NCI-H345 (cell line): ENCODE measurements at regions not wholly inside any gene's neighbourhood (a gene's known extent, or its start where the extent isn't known, plus 50 kb on each side); places are given as distances from the start of the nearest gene placed in this dataset.
A peak's percentile ranks its signal among the peaks of the same experiment; 100 is the strongest.

Experiments used
- DNase-seq: peaks from one replicate; lab custom pipeline; 2025; lab: John Stamatoyannopoulos, UW

DNA sequence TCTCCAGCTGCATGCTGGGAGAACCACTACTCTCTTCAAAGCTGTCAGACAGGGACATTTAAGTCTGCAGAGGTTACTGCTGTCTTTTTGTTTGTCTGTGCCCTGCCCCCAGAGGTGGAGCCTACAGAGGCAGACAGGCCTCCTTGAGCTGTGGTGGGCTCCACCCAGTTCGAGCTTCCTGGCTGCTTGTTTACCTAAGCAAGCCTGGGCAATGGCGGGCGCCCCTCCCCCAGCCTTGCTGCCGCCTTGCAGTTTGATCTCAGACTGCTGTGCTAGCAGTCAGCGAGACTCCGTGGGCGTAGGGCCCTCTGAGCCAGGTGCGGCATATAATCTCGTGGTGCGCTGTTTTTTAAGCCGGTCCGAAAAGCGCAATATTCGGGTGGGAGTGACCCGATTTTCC, 215.0 kb downstream of the STIM2 start:
- DNase-seq: peak; percentile 81

DNA sequence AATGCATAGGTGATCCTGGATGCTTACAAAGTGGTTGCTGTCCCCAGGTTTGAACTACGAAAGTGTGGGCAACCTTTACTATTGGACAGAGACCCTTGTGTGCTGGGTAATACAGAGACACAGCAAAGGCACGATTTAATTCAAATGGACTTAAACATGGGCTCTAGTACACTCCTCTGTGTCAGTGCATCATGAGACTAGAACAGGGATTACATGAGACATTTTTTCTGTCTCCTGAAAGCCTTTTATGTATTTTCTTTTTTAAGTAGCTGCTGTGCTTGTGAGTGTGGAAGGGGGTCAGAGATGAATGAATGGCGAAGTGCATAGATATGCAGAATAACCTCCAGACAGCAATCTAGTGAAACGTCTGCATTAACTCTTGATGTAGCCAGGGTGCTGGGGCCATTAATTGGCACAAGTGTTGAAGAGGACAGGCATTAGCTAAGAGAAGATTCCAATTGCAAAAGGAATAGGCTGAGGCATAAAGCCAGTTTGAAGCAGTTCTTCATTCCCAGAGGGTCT, 218.4 kb downstream of the STIM2 start:
- no peak for DNase-seq

DNA sequence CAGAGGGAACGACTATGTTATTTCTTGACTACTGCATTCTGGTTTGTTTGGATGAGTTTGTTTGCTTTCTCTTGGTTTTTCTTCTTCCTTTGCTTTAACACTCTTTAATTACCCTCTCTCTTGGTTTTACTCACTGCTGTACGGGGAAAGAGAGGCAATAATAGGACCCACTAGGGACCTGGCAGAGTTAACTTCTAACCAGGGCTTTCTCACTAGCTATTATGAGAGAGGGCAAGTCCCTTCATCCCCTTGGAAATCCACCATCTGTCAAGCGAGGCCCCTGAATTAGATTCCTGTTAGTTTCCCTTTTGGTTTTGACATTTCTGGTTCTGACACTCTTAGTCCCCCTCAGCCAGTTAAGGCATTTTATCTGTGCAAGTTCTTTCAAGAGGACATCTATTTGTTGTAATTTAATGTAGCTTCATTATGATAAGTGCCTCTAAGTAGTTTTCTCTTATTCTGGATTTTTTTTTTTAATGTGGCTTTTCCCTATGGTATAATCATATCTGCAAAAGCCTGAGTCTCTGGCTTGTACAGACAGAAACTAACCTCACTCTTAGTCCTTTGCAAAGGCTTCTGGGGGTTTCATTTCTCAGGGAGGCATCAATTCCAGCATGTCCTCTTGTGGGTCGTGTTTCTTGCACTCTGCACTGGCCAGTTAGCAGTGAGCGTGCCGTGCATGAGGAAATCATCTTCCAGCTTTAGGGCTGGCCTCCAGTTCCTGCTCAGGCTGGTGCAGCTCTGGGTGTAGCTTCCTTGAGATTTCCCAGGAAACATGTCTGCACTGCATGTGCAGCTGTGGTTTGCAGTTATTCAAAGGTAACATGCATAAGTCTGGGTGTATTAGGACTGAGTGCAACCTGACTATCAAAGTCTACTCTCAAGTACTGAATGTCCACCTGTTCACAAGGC, 221.3 kb downstream of the STIM2 start:
- no peak for DNase-seq

DNA sequence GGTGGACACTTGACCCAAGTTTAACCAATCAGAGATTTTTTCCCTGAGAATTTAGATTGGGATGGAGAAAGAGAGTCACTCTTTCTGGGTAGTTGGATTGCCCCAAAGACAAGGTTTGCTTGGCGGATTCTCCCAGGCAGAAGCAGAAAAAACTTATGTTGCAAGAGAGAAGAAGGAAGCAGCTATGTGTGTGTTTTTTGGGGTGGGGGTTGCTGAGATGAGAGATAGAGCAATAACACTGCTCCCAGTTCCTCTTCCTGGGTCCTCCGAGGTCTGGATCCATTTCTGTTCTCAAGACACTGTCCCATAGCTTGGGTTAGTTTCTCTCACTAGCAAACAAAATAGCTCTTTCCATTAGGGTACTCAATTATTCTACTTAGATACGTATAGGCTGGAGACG, 222.1 kb downstream of the STIM2 start:
- DNase-seq: no peak

DNA sequence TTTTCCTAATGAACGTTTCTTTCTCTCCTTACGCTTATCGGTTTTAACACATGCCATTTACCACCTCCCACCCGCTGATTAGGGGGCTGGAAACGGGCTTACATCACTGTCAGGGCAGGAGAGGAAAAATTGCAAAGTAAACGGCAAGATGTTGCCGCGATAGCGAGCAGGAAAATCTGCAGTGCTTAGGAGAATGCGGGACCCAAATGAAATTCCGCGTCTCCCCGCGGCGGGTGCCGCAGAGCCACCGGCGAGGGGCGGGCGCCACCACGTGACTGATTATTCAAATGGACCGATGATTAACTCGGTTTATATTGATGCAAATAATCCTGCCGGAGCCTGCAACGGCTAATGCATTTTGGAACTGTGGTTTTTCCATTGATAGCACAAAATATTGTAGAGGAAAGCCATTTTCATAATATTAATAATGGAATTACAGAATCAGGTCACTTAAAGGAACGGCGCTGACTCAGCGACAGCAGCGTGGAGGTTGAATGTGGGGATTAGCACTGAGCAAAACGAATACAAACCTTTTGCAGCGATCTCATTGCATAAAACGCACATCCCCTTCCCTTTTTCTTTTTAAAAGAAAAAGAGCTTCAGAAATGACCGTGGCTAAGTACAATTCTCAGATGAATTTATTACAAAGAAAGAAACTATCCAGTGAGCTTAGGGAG, 224.2 kb downstream of the STIM2 start:
- peak; percentile 57 for DNase-seq

DNA sequence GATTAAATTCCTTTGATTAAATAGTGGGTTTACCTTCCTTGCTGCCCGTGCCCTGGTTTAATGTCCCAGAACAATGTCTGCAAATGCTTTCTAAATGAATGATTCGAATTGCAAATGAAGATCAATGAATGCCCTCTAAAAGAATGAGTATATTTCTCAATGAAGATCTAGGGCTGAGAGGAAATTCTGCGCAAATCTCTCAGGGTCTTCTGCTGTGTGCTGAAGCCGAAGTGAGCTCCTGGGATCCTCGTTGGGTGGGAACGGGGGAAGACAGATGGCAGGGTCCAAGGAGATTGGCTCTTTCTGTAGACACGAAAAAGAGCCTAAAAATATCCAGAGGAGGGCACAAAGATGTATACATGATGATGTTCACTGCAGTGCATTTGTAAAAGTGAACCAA, 224.8 kb downstream of the STIM2 start:
- no peak for DNase-seq

DNA sequence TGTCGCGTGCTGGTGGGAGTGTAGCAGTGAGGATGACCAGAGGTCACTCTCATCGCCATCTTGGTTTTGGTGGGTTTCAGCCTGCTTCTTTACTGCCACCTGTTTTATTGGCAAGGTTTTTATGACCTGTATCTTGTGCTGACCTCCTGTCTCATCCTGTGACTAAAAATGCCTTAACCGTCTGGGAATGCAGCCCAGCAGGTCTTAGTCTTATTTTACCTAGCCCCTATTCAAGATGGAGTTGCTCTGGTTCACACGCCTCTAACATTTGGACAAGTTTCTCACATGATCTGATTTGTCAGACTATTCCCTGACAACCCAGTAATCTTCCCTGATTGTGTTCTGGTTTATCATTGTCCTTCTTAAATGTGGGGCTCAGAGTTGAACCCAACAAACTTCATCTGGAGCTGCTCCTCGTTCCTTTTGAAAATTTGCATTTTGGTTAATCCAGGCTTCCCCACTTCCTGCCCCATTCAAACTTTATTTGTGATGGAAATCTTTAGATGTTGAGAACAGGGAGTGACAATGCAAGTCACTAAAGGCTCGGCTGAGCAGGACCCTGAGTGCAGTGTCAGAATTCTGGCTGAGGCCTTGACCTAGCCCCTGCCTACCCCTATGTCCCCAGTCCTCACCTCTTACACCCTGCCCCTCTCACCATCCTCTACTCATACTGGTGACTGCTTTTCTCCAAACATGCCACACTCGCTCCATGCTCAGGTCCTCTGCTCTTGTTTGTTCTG, 226.8 kb downstream of the STIM2 start:
- no peak for DNase-seq

DNA sequence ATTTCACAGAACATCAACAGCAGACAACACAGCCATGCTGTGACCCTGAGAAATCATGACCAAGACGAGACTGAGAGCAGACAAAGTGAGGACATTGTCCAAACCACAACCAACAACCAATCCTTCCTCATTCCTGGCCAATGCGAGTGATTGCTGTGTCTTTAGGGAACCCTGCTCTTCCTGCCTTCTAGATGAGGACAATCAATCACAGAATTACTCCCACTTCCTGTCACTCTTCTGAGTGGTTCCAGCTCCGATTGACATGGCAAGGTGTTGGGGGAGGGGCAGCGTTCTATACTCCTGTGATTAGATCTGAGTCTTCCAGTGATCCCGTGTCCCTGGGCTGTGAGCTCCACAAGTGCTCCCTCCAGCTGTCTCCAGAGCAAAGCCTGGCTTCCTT, 227.8 kb downstream of the STIM2 start:
- no peak for DNase-seq

DNA sequence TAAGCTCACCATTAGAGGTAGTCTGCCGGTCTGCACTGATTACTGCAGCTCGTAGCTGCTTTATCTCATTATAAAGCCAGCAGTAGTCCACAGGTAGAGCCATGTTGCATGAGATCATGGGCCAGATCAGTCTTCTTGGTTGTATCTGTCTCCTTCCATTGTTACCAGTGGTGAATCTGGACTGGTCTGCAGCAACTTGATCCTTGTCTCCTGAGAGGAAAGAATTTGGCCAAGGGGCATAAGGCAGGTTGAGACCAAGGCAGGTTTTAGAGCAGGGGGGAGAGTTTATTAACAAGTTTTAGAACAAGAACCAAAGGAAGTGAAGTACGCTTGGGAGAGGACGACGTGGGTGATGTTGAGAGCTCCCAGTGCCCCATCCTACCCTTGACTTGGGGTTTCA, 228.5 kb downstream of the STIM2 start:
- DNase-seq: no peak

DNA sequence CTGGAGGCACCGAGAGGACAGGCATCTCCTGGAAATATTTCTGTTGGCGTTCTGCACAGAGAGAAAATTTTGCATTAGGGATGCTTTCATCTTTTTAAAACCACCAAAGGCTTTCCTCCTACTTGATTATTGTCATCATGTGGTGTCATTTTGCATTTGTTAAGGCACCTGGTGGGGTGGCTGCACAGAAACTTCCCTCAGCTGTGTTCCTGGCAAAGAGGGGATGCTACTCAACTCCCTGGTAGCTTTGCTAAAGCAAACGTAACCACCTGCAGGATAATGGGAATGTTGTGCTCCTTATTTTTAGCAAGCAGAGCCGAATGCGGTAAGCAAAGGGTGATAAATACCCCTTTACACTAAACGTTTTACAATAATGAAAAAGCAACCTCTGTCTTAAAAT, 229.8 kb downstream of the STIM2 start:
- DNase-seq: peak; percentile 26

DNA sequence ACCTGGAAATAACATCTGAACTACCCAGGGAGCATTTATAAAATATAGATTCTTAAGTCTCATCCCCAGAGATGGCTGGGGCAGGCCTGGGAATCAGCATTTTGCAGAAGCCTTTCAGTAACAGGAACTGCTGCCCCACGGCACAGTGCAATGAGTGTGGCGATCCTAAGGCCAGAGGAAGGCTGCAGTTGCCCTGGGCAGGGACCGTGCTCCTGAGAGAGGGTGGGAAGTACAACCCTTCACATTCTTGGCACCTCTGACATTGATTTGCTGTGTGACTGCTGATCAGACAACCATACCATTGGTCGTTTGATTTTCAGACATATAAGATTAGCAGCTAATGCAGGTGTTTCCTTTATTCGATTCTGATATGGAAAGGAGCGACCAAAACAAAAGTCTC, 233.6 kb downstream of the STIM2 start:
- no peak for DNase-seq

DNA sequence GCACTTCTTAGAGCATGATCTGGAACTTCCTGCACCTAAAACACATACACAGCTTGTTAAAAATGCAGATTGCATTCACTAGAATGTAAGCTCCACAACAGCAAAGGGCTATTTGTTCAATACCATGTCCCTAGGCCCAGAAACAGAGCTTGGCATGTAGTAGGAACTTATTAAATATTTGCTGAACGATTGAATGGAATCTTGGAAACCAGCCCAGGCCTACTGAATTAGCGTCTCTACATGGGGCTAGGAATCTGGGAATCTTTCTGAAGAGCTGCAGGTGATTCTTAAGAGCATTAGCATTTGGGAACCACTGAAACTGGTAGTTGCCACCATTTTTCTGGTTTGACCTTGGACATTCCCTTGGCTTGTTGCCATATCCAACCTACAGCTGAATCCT, 234.1 kb downstream of the STIM2 start:
- DNase-seq: peak; percentile 30

DNA sequence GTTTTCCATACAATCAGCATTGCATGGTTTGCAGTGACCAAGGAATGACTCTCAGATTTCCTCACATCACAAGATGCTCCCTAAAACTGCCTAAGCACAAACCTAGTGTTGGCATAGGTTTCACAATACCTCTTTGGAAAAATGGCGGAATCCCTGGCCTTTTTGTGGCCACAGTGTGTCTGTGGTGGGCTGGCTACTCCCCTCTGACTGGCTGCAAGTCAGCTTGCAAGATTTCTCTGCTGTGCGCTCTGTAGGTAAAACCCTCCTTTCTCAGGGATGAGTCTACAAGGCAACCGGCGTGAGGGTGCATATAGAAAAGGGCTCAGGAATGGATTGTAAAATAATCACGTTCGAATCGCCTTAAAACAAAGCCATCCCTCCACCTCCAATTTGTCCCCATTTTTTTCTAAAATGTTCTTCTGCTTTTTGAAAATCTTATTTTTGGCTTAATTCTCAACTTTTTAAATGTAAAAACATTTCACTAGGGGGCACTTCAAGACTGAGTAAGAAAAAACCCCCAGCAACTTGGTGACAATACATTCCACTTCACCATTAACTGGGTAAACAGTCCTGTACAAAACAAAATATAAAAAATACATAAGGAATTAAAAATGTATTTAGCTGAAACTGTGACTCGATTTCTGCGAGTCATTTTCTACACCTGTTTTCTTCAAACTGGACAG, 235.6 kb downstream of the STIM2 start:
- no peak for DNase-seq

DNA sequence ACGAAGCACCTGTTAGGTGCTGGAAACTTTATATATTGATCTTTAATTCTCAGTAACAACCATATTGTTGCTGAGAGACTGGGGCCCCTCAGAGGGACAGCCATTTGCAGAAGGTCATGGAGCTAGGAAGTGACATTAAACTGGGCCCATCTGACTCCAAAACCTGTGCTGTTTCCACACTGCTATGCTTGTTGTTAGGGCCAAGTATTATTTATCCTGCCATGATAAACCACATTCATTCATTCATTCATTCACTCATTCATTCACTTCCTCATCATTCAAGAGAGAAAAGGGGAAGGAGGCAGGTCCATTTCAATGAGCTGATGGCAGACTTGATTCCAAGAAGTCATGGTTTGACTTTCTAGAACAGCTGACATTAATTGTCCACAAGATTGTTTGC, 237.4 kb downstream of the STIM2 start:
- no peak for DNase-seq

DNA sequence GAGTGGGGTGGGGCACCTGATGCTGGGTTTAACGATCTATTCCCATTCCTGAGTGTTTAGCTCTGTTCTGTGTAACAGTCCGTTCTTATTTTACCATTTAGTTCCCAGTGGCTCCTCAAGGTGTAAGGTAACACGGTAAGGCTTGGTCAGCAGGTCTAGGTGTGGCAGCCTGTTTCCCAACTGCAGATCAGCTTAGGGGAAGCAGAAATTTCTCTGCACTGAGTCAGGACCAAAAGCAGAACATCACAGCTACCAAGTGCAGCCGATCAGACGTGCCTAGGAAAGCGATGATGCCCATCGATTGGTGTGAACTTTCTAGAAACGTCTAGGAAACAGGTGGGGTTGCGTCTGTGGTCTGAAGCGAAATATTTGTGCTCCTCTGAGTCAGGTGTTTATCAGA, 240.1 kb downstream of the STIM2 start:
- DNase-seq: no peak

DNA sequence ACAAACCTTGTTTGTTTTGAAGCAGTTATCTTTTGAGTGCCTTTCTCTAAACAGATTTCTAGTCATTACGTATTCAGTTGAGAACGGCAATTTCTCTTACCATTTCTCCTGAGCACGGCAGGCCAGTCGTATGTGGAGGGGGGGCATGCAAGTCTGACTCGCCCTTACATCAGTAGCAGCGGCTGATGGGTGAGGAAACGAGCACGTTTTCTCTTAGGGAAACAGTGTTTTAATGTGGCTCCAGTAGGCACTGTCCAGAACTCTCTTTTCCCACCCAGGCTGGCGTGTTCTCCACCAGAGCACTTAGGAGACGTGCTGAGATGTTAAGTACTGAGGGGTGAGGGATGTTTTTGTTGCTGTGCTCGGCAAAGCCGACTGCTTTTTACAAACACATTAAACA, 240.5 kb downstream of the STIM2 start:
- DNase-seq: no peak

DNA sequence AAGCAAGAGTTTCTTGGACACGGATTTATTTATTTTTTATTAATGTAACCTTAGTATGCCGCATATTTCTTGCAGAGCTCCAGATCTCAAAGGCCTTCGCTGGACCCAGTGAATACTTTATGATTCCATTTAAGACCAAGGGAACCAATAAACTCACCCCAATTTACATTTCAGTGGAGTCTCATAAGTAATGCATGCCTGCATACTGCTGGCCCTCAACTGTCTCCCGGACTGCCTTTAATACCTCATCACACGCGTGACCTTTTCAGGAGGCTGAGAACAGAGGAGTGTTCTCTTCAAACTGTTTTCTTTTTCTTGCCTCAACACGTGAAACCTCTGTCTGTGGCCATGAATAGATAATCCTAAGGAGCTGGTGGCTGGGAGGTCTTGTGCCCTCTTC, 240.9 kb downstream of the STIM2 start:
- no peak for DNase-seq

DNA sequence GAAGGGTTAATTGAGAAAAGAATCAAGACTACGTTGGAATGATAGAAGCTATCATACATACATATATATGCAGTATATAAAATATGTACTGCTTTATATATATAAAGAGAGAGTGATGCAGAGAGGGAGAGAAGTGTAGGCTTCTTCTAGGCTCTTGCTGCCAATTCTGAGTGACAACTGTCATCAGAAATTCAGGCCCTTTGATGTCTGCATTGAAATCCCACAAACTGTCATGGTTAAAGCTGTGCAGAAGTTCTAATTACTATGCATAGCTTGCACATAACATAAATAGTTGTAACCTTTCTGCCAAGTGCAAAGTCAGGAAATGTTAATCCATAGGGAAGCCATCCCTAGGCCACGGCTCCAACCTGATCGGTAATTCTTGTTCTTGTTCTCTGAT, 251.0 kb downstream of the STIM2 start:
- DNase-seq: no peak

DNA sequence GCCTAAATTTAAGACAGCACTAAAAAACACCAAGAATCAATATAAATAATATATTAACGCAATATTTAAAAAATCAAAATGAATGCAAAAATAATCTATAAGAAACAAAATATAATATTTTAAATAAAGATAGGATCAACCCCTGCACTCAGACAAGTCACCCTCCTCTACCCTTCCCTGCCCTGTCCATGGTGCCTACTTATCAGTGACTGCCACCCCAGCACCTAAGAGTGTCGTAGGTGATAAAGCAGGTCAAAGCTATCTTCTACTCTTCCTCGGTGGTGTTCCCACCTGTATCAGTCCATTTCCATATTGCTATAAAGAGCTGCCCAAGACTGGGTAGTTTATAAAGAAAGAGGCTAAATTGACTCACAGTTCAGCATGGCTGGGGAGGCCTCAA, 251.9 kb downstream of the STIM2 start:
- no peak for DNase-seq

DNA sequence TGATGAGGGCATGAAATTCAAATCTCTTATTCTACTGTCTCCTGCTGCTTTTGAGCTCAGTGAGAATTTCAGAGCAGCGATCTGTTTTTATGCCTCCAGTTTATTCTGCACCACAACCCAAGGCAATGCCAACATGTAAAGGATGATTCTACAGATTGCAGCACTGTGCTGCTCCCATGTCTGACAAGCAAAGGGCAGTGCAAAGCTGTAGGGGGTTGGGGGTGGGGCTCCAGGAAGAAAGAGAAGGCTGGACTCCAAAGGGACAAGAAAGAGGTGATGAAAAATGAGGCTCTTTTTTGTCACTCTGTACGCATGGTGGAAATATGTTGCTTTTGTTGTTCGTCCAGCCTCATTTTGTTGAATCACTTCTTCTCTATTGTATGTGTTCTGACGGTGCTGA, 254.6 kb downstream of the STIM2 start:
- no peak for DNase-seq

DNA sequence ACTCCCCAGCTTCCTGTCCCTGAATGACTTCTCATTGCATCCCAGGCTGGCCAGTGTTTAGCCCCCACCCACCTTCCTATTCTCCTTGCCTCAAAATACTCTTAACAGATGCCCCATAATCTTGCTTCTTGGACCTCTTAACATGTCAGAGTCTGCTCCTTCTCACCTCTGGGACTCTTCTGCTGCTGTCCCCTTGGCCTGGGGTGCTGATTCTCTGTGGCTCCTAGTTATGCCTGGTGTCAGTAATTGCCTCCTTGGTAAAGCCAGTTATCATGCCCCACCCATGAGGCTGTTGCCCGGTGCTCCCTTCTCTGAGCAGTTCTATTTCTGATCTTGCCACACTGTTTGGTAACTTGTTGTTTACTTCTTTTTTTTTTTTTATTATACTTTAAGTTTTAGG, 256.8 kb downstream of the STIM2 start:
- no peak for DNase-seq

DNA sequence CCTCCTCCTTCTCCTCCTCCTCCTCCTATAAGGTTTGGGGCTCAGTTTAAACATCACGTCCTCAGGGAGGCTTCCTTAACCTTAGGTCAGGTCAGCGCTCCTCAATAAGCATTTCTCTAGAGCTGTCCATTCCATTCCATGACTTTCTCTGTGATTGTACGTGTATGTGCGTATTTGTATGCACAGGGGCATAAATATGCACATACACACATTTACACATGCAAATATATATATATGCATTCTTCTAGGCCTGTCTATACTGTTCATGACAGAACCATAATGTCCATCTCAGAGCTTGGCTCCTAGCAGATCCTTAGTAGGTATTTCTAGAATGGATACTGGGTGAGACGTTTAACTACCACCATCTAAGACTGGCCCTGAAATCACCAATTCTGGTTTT, 258.6 kb downstream of the STIM2 start:
- no peak for DNase-seq
